ENCODE measurements at regions not wholly inside any gene's neighbourhood (a gene's known extent, or its start where the extent isn't known, plus 50 kb on each side); places are given as distances from the start of the nearest gene placed in this dataset.

- no peak overlapping the region for H3K4me3 ChIP-seq (ENCODE audit: low read length in 2 of 2)
- no peak overlapping the region for H3K14ac ChIP-seq (ENCODE audit: low read length)
- no peak overlapping the region for H3K4ac ChIP-seq (ENCODE audit: low read length)
- no peak overlapping the region for H4K91ac ChIP-seq (ENCODE audit: low read depth, low read length, poor library complexity)
- no peaks in the 10 kb centered on the region for H3K36me3 ChIP-seq (replicated peaks in 1 of 2; ENCODE audit: control insufficient read depth in 2 of 2, insufficient read depth in 2 of 2, low read length in 2 of 2)
- no peak overlapping the region for H4K8ac ChIP-seq (ENCODE audit: low read depth, low read length)
- no peaks in the 10 kb centered on the region for H3K79me1 ChIP-seq (ENCODE audit: low read depth, low read length)
- H3K27me3 ChIP-seq (ENCODE audit: control insufficient read depth in 3 of 3, insufficient read depth in 3 of 3, low read depth in 1 of 3, low read length in 3 of 3), result no peaks in the 10 kb centered on the region
- H2BK5ac ChIP-seq (ENCODE audit: low read length), result no peak overlapping the region
- H2AK5ac ChIP-seq (ENCODE audit: low read depth, low read length), result no peak overlapping the region
- no peak overlapping the region for H2BK15ac ChIP-seq (ENCODE audit: low read length)
- no peak overlapping the region for H3K9ac ChIP-seq (ENCODE audit: low read depth, low read length, poor library complexity)
- H3K18ac ChIP-seq (ENCODE audit: low read length), result no peak overlapping the region
- H2AFZ ChIP-seq (ENCODE audit: low read length), result no peak overlapping the region
- WGBS, 2 donors (ENCODE audit: extremely low coverage in 2 of 2, insufficient read length in 2 of 2, insufficient replicate concordance in 1 of 2), result no CpG with 5 or more reads among the region's 3 CpGs
- no peak overlapping the region for H3K4me2 ChIP-seq (ENCODE audit: insufficient read depth, low read length, poor library complexity, severe bottlenecking)
- H3K9me3 ChIP-seq (replicated peaks in 1 of 2; ENCODE audit: control insufficient read depth in 2 of 2, insufficient read depth in 1 of 2, low read depth in 1 of 2, low read length in 2 of 2), result peaks cover 0 to 2% of the 10 kb centered on the region in 2 donors
- no peak for DNase-seq (ENCODE audit: low spot score)
- no peak overlapping the region for H3K27ac ChIP-seq (replicated peaks; ENCODE audit: low read length)
- no peaks in the 10 kb centered on the region for H3K4me1 ChIP-seq (ENCODE audit: control insufficient read depth in 2 of 2, insufficient read depth in 1 of 2, low read depth in 1 of 2, low read length in 2 of 2)
- no peak overlapping the region for H3K23ac ChIP-seq (ENCODE audit: low read depth, low read length, poor library complexity)
- H2BK12ac ChIP-seq (ENCODE audit: low read length), result no peak overlapping the region
- H2BK120ac ChIP-seq (ENCODE audit: low read depth, low read length), result no peak overlapping the region
Measured at GRCh38 chr12:127861406-127861805, 405.6 kb upstream of the TMEM132C start.

DNA sequence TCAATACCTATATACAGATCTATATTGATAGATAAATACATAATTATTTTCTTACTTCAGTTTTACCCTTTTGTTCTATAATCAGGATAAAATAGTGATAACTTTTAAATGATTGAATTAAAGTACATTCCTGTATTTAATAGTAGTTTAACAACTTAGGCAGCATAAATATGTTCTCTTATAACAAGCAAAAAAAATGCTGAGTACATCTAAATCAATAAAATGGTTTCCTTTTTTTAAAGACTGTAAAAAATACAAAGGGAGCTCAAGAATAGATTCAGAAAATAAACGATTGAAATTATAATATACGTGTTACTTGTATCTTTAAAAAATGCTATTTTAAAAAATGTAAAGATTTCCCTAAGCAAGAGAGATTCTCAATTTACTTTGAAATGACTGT is 393.7 kb upstream of the TMEM132C start:
- Histone ChIP-seq H3K36me3 (replicated peaks in 1 of 2; ENCODE audit: control insufficient read depth in 2 of 2, insufficient read depth in 2 of 2, low read length in 2 of 2) (no peaks in the 10 kb centered on the region), H3K79me1 (ENCODE audit: low read depth, low read length) (no peaks in the 10 kb centered on the region), H3K27me3 (ENCODE audit: control insufficient read depth in 3 of 3, insufficient read depth in 3 of 3, low read depth in 1 of 3, low read length in 3 of 3) (no peaks in the 10 kb centered on the region), H3K4me1 (ENCODE audit: control insufficient read depth in 2 of 2, insufficient read depth in 1 of 2, low read depth in 1 of 2, low read length in 2 of 2) (no peaks in the 10 kb centered on the region), H3K4me2 (ENCODE audit: insufficient read depth, low read length, poor library complexity, severe bottlenecking) (no peak overlapping the region), H3K4me3 (ENCODE audit: low read length in 2 of 2) (no peak overlapping the region), H3K4ac (ENCODE audit: low read length) (no peak overlapping the region), H4K8ac (ENCODE audit: low read depth, low read length) (no peak overlapping the region), H3K9me3 (replicated peaks in 1 of 2; ENCODE audit: control insufficient read depth in 2 of 2, insufficient read depth in 1 of 2, low read depth in 1 of 2, low read length in 2 of 2) (peaks cover 0 to 2% of the 10 kb centered on the region in 2 donors), H3K23ac (ENCODE audit: low read depth, low read length, poor library complexity) (no peak overlapping the region), H2BK5ac (ENCODE audit: low read length) (no peak overlapping the region), H2BK15ac (ENCODE audit: low read length) (no peak overlapping the region), H4K91ac (ENCODE audit: low read depth, low read length, poor library complexity) (no peak overlapping the region), H3K18ac (ENCODE audit: low read length) (no peak overlapping the region), H3K27ac (replicated peaks; ENCODE audit: low read length) (no peak overlapping the region), H2BK120ac (ENCODE audit: low read depth, low read length) (no peak overlapping the region), H2AFZ (ENCODE audit: low read length) (no peak overlapping the region), H2BK12ac (ENCODE audit: low read length) (no peak overlapping the region), H3K14ac (ENCODE audit: low read length) (no peak overlapping the region), H3K9ac (ENCODE audit: low read depth, low read length, poor library complexity) (no peak overlapping the region), H2AK5ac (ENCODE audit: low read depth, low read length) (no peak overlapping the region)
- WGBS, 2 donors (ENCODE audit: extremely low coverage in 2 of 2, insufficient read length in 2 of 2, insufficient replicate concordance in 1 of 2), result no CpG with 5 or more reads among the region's 2 CpGs
- no peak for DNase-seq (ENCODE audit: low spot score)

DNA sequence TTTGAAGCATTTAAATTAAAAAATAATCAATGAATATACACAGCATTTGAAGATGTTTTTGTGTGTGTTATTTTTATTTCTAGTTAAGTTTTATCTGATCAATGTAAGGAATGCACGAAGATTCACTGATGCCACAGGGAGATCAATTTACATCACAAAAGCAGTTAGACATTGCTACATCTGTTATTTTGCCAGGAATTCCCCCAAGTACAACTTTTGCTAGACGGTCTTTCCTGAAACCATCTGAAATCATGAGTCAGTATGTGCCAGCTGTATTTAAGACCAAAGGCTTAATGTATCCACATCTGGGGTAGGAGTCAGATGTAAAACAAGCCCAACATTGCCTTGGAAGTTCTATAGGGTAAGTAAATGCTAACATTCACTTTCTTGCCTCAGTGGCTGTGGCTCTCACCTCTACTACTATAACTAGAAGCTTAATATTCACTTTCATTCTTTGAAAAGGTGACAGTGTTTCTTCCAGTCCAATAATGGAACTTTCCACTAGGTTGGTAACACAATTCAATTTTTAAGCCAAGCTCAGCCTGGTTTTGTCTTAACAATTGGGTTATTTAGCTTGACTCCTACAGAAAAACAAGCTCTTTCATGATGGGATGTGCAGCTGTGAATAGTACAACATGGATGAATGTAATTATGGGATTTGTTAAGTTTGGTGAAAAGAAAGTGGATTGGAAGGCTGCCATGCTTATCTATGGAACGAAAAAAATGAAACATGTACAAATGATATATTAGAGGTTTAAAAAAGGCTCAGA is 385.4 kb upstream of the TMEM132C start:
- Histone ChIP-seq H3K14ac (ENCODE audit: low read length) (no peak overlapping the region), H3K9ac (ENCODE audit: low read depth, low read length, poor library complexity) (no peak overlapping the region), H2BK5ac (ENCODE audit: low read length) (no peak overlapping the region), H3K27ac (replicated peaks; ENCODE audit: low read length) (no peak overlapping the region), H2BK120ac (ENCODE audit: low read depth, low read length) (no peak overlapping the region), H2AFZ (ENCODE audit: low read length) (no peak overlapping the region), H3K4me2 (ENCODE audit: insufficient read depth, low read length, poor library complexity, severe bottlenecking) (no peak overlapping the region), H3K18ac (ENCODE audit: low read length) (no peak overlapping the region), H2BK12ac (ENCODE audit: low read length) (no peak overlapping the region), H3K23ac (ENCODE audit: low read depth, low read length, poor library complexity) (no peak overlapping the region), H3K4ac (ENCODE audit: low read length) (no peak overlapping the region), H4K8ac (ENCODE audit: low read depth, low read length) (no peak overlapping the region), H3K4me3 (ENCODE audit: low read length in 2 of 2) (no peak overlapping the region), H3K27me3 (ENCODE audit: control insufficient read depth in 3 of 3, insufficient read depth in 3 of 3, low read depth in 1 of 3, low read length in 3 of 3) (no peaks in the 10 kb centered on the region), H3K9me3 (replicated peaks in 1 of 2; ENCODE audit: control insufficient read depth in 2 of 2, insufficient read depth in 1 of 2, low read depth in 1 of 2, low read length in 2 of 2) (no peaks in the 10 kb centered on the region), H3K36me3 (replicated peaks in 1 of 2; ENCODE audit: control insufficient read depth in 2 of 2, insufficient read depth in 2 of 2, low read length in 2 of 2) (no peaks in the 10 kb centered on the region), H3K79me1 (ENCODE audit: low read depth, low read length) (no peaks in the 10 kb centered on the region), H4K91ac (ENCODE audit: low read depth, low read length, poor library complexity) (no peak overlapping the region), H3K4me1 (ENCODE audit: control insufficient read depth in 2 of 2, insufficient read depth in 1 of 2, low read depth in 1 of 2, low read length in 2 of 2) (no peaks in the 10 kb centered on the region), H2AK5ac (ENCODE audit: low read depth, low read length) (no peak overlapping the region), H2BK15ac (ENCODE audit: low read length) (no peak overlapping the region)
- DNase-seq (ENCODE audit: low spot score), result no peak
- no CpG with 5 or more reads among the region's 3 CpGs for WGBS, 2 donors (ENCODE audit: extremely low coverage in 2 of 2, insufficient read length in 2 of 2, insufficient replicate concordance in 1 of 2)

- Histone ChIP-seq H3K4ac (ENCODE audit: low read length) (no peak overlapping the region), H3K9me3 (replicated peaks in 1 of 2; ENCODE audit: control insufficient read depth in 2 of 2, insufficient read depth in 1 of 2, low read depth in 1 of 2, low read length in 2 of 2) (no peaks in the 10 kb centered on the region), H3K79me1 (ENCODE audit: low read depth, low read length) (no peaks in the 10 kb centered on the region), H2BK12ac (ENCODE audit: low read length) (no peak overlapping the region), H3K4me1 (ENCODE audit: control insufficient read depth in 2 of 2, insufficient read depth in 1 of 2, low read depth in 1 of 2, low read length in 2 of 2) (no peaks in the 10 kb centered on the region), H2AFZ (ENCODE audit: low read length) (no peak overlapping the region), H3K27ac (replicated peaks; ENCODE audit: low read length) (no peak overlapping the region), H4K8ac (ENCODE audit: low read depth, low read length) (no peak overlapping the region), H3K14ac (ENCODE audit: low read length) (no peak overlapping the region), H2BK15ac (ENCODE audit: low read length) (no peak overlapping the region), H4K91ac (ENCODE audit: low read depth, low read length, poor library complexity) (no peak overlapping the region), H3K23ac (ENCODE audit: low read depth, low read length, poor library complexity) (no peak overlapping the region), H2BK120ac (ENCODE audit: low read depth, low read length) (no peak overlapping the region), H3K27me3 (ENCODE audit: control insufficient read depth in 3 of 3, insufficient read depth in 3 of 3, low read depth in 1 of 3, low read length in 3 of 3) (no peaks in the 10 kb centered on the region), H3K9ac (ENCODE audit: low read depth, low read length, poor library complexity) (no peak overlapping the region), H3K18ac (ENCODE audit: low read length) (no peak overlapping the region), H3K4me2 (ENCODE audit: insufficient read depth, low read length, poor library complexity, severe bottlenecking) (no peak overlapping the region), H3K4me3 (ENCODE audit: low read length in 2 of 2) (no peak overlapping the region), H3K36me3 (replicated peaks in 1 of 2; ENCODE audit: control insufficient read depth in 2 of 2, insufficient read depth in 2 of 2, low read length in 2 of 2) (no peaks in the 10 kb centered on the region), H2AK5ac (ENCODE audit: low read depth, low read length) (no peak overlapping the region), H2BK5ac (ENCODE audit: low read length) (no peak overlapping the region)
- no peak for DNase-seq (ENCODE audit: low spot score)
- WGBS, 2 donors (ENCODE audit: extremely low coverage in 2 of 2, insufficient read length in 2 of 2, insufficient replicate concordance in 1 of 2), result no CpG with 5 or more reads among the region's 1 CpG
Measured at GRCh38 chr12:127883013-127883412, 384.0 kb upstream of the TMEM132C start.
